ENCODE measurements at regions not wholly inside any gene's neighbourhood (a gene's known extent, or its start where the extent isn't known, plus 50 kb on each side); places are given as distances from the start of the nearest gene placed in this dataset.

DNA sequence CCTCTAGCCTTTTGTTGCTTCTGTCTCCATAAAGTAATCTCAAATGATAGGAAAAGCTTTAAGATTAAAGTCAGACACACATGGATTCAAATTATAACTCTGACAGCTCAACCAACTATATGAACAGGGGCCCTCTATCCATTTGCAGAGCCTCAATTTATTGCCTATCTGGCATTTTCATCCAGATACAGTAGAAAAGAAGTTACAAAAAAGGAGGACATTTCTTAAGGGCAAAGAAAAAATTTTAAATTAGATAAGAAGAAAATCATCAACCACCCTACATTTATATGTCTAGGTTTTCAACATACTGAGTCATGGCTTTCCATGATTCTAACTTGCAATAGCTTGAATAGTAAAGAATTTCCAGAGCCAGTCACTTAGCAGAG, 567.2 kb downstream of the CAAP1 start:
- TF ChIP-seq, protein P1, sequence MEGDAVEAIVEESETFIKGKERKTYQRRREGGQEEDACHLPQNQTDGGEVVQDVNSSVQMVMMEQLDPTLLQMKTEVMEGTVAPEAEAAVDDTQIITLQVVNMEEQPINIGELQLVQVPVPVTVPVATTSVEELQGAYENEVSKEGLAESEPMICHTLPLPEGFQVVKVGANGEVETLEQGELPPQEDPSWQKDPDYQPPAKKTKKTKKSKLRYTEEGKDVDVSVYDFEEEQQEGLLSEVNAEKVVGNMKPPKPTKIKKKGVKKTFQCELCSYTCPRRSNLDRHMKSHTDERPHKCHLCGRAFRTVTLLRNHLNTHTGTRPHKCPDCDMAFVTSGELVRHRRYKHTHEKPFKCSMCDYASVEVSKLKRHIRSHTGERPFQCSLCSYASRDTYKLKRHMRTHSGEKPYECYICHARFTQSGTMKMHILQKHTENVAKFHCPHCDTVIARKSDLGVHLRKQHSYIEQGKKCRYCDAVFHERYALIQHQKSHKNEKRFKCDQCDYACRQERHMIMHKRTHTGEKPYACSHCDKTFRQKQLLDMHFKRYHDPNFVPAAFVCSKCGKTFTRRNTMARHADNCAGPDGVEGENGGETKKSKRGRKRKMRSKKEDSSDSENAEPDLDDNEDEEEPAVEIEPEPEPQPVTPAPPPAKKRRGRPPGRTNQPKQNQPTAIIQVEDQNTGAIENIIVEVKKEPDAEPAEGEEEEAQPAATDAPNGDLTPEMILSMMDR (conservative IDR thresholded peaks at IDR 0.05; ENCODE audit: low read length): no peak
- TF ChIP-seq EZH2phosphoT487 (IDR thresholded peaks at IDR 0.05; ENCODE audit: borderline replicate concordance, low read depth, low read length): no peak

Data from OCI-LY7 (cell line).